DLD1 (cell line): ENCODE measurements at regions not wholly inside any gene's neighbourhood (a gene's known extent, or its start where the extent isn't known, plus 50 kb on each side); places are given as distances from the start of the nearest gene placed in this dataset.

Experiments
- in situ Hi-C: cut with HindIII; loops from 2 replicates; pipeline ENCODE4 v1.10.0; 2017; ENCODE audit warnings: low sequenced_read_pairs

- in situ Hi-C loops: loop anchor here (10.0 kb wide), 1 partner anchor 717 kb away; no protein-coding TSS in a partner anchor
These were observed 81.2 kb upstream of the SASH1 start for GRCh38 chr6:148261470-148261869.

- in situ Hi-C loops: loop anchor here (10.0 kb wide), 1 partner anchor 718 kb away; no protein-coding TSS in a partner anchor
These were observed 79.6 kb upstream of the SASH1 start for GRCh38 chr6:148263010-148263409.

- in situ Hi-C loops: loop anchor here (10.0 kb wide), 1 partner anchor 719 kb away; no protein-coding TSS in a partner anchor
These were observed 78.7 kb upstream of the SASH1 start for GRCh38 chr6:148263961-148264360.

- in situ Hi-C loops: loop anchor here (10.0 kb wide), 1 partner anchor 720 kb away; no protein-coding TSS in a partner anchor
These were observed 77.6 kb upstream of the SASH1 start for GRCh38 chr6:148265054-148265453.

GRCh38 chr6:148269386-148269785 lies 73.3 kb upstream of the SASH1 start:
- in situ Hi-C loops: loop anchor here (10.0 kb wide), 1 partner anchor 725 kb away; no protein-coding TSS in a partner anchor

- in situ Hi-C loops: no loop called here
These were observed 70.8 kb upstream of the SASH1 start for GRCh38 chr6:148271711-148272439.

- in situ Hi-C loops: no loop called here
These were observed 70.0 kb upstream of the SASH1 start for GRCh38 chr6:148272597-148272996.

GRCh38 chr6:148273962-148274752 lies 68.5 kb upstream of the SASH1 start:
- in situ Hi-C loops: no loop called here

GRCh38 chr6:148274809-148275208 lies 67.8 kb upstream of the SASH1 start:
- in situ Hi-C loops: no loop called here

GRCh38 chr6:148285205-148285604 lies 57.4 kb upstream of the SASH1 start:
- in situ Hi-C loops: no loop called here

- in situ Hi-C loops: no loop called here
These were observed 56.1 kb upstream of the SASH1 start for GRCh38 chr6:148286563-148286962.

- in situ Hi-C loops: no loop called here
These were observed 54.9 kb upstream of the SASH1 start for GRCh38 chr6:148287623-148288333.

GRCh38 chr6:148288541-148288940 lies 54.1 kb upstream of the SASH1 start:
- in situ Hi-C loops: no loop called here

- in situ Hi-C loops: no loop called here
These were observed 53.5 kb upstream of the SASH1 start for GRCh38 chr6:148289153-148289552.

GRCh38 chr6:148291876-148292275 lies 50.8 kb upstream of the SASH1 start:
- in situ Hi-C loops: no loop called here
